ENCODE measurements at regions not wholly inside any gene's neighbourhood (a gene's known extent, or its start where the extent isn't known, plus 50 kb on each side); places are given as distances from the start of the nearest gene placed in this dataset.

DNA sequence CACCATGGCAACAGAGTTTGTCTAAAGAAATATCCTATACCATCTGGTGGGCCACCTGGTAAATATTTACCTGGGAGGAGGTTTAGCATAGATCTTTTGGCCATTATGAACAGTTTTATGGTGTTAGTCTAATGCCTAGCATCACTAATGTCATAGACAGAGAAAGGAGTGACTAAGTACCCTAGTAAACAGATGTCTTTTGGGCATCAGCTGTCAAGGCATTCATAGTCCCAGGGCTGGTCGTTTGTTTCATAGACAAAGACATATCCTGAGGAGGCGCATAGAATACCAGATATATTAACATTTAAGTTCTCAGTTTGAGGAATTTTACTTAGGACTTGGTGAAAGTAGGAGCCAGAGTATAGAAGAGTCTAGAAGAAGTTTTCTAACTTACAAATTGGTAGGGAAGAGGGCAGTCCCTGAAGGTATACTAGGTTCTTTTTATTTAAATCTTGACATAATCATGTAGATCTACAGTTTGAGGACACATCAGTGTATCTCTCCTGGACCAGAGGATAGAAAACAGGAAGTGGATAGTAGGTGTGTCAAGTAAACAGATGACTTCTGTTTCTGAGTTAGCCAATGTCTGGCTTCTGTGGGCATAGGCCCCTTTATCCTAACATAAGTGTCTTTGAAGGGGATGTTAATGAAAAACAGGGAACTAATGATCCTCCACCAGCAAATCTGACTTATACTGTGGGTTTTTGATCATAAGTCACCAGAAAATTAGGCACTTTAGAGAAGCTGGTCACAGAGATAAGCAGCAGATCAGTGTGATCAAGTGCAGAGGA is 105.0 kb upstream of the PRSS3 start:
- TF ChIP-seq, protein P1, sequence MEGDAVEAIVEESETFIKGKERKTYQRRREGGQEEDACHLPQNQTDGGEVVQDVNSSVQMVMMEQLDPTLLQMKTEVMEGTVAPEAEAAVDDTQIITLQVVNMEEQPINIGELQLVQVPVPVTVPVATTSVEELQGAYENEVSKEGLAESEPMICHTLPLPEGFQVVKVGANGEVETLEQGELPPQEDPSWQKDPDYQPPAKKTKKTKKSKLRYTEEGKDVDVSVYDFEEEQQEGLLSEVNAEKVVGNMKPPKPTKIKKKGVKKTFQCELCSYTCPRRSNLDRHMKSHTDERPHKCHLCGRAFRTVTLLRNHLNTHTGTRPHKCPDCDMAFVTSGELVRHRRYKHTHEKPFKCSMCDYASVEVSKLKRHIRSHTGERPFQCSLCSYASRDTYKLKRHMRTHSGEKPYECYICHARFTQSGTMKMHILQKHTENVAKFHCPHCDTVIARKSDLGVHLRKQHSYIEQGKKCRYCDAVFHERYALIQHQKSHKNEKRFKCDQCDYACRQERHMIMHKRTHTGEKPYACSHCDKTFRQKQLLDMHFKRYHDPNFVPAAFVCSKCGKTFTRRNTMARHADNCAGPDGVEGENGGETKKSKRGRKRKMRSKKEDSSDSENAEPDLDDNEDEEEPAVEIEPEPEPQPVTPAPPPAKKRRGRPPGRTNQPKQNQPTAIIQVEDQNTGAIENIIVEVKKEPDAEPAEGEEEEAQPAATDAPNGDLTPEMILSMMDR (IDR thresholded peaks at IDR 0.05): no peak
- TF ChIP-seq POLR2A (IDR thresholded peaks at IDR 0.05): no peak
- no peak for TF ChIP-seq EP300 (IDR thresholded peaks at IDR 0.05)
